ENCODE measurements at regions not wholly inside any gene's neighbourhood (a gene's known extent, or its start where the extent isn't known, plus 50 kb on each side); places are given as distances from the start of the nearest gene placed in this dataset.
"Not testable (repeated sequence)": the region's sequence is repeated elsewhere in the genome, so short reads cannot be mapped to it uniquely, and the experiment has no call there.

GRCh38 chr12:61161961-61162360 is 1098.2 kb upstream of the USP15 start:
- Mint-ChIP-seq H3K27ac (no peak overlapping the region), H3K9me3 (peaks cover 28% of the 10 kb centered on the region), H3K4me1 (no peaks in the 10 kb centered on the region), H3K36me3 (ENCODE audit: low read depth) (no peaks in the 10 kb centered on the region), H3K27me3 (no peaks in the 10 kb centered on the region), H3K4me3 (no peak overlapping the region)
- no peak for DNase-seq
- no peak for ATAC-seq

DNA sequence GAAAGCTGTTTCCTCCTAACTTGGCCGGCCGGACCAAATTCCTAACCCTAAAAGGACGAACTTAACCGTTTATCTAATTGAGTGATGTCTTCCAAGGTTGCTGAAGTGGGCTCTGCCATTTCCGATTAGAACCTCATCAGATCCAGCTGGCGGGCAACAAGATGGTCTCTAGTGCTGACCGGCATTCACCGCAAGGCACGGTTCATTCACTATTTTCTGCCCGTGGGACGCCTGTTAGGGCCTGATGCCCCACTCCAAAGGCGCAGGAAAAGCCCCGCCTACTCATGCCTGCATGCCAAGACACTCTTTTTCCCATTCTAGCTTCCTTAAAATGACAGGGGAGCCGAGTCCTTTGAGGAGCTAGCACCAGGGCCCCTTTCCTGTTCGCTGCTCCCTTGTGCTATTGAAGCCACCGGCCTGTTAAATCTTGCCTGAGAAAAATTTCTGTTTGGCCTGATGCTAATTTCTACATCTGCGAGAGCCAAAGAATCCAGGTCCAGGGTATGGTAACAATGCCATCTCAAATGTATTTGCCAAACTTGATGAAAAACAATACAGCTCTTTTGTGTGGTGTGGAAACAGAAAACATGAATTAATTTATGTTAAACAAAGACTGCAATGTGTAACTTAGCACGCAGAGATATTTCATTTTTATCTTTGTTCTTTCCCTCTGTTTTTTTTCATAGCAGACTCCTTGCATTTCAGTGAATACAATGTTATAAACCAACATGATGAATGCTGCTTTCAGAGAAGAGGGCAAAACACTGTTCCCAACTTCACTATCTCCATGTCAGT is 1071.2 kb upstream of the USP15 start:
- peaks cover 4% of the 10 kb centered on the region for H3K9me3 Mint-ChIP-seq
- ATAC-seq (no peak), DNase-seq (no peak)
- H3K4me3 Mint-ChIP-seq = no peak overlapping the region
- H3K27me3 Mint-ChIP-seq = no peaks in the 10 kb centered on the region
- H3K4me1 Mint-ChIP-seq = no peaks in the 10 kb centered on the region
- H3K27ac Mint-ChIP-seq = no peak overlapping the region
- no peaks in the 10 kb centered on the region for H3K36me3 Mint-ChIP-seq (ENCODE audit: low read depth)

- no peaks in the 10 kb centered on the region for H3K4me1 Mint-ChIP-seq
- DNase-seq (no peak), ATAC-seq (no peak)
- no peaks in the 10 kb centered on the region for H3K27me3 Mint-ChIP-seq
- no peak overlapping the region for H3K4me3 Mint-ChIP-seq
- no peaks in the 10 kb centered on the region for H3K36me3 Mint-ChIP-seq (ENCODE audit: low read depth)
- no peak overlapping the region for H3K27ac Mint-ChIP-seq
- H3K9me3 Mint-ChIP-seq = peaks cover 18% of the 10 kb centered on the region
Observed at GRCh38 chr12:61213646-61214045, 1046.6 kb upstream of the USP15 start.

DNA sequence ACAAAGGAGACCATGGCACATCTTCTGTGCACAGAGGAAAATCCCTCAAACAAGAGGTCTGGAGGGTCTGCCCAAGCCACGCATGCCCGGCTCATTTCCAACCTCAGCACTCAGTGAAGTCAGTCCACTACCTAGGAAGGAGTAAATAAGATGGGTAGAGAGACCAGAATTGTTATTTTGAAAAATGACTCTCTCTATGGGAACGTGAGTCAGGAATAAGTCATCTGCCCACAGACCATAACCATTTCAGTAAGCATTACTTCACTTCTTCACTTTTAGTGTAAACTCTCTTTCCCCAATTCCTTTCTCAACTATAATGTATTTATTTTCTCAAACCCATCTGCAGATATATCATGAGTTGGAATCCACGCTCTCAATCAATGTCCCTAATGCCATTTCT is 1039.9 kb upstream of the USP15 start:
- H3K4me3 Mint-ChIP-seq = no peak overlapping the region
- no peak for ATAC-seq
- DNase-seq = no peak
- no peak overlapping the region for H3K27ac Mint-ChIP-seq
- H3K27me3 Mint-ChIP-seq = no peaks in the 10 kb centered on the region
- H3K9me3 Mint-ChIP-seq = peaks cover 17% of the 10 kb centered on the region
- H3K36me3 Mint-ChIP-seq (ENCODE audit: low read depth) = no peaks in the 10 kb centered on the region
- no peaks in the 10 kb centered on the region for H3K4me1 Mint-ChIP-seq

- Mint-ChIP-seq H3K27me3 (no peaks in the 10 kb centered on the region), H3K4me3 (no peak overlapping the region)
- ATAC-seq = no peak
Observed at GRCh38 chr12:61232040-61232439, 1028.2 kb upstream of the USP15 start.

DNA sequence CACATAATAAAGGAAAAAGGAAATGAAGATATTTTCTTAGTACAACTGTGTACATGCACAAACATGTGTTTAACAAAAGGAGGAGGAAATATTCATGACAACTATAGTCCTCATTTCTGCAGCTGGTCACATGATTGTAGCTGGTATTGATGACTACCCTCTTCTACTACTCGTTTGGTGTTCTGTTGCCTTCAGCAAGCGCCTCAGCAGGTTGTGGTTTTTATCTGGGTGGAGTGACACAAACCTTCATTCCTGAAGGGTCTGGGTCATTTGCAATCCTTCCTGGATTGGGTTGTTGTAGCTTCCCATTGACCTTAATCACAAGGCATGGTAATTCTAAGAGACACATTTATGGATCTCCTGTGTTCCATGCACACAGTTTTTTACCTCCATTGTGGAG is 1009.9 kb upstream of the USP15 start:
- no peaks in the 10 kb centered on the region for H3K27me3 Mint-ChIP-seq
- H3K4me3 Mint-ChIP-seq = no peak overlapping the region
- ATAC-seq = no peak
- H3K9me3 Mint-ChIP-seq = peaks cover 17% of the 10 kb centered on the region
- DNase-seq = no peak
- H3K27ac Mint-ChIP-seq = no peak overlapping the region
- no peaks in the 10 kb centered on the region for H3K36me3 Mint-ChIP-seq (ENCODE audit: low read depth)
- H3K4me1 Mint-ChIP-seq = no peaks in the 10 kb centered on the region

More at GRCh38 chr12:61232040-61232439, 1028.2 kb upstream of the USP15 start:
- Mint-ChIP-seq H3K36me3 (ENCODE audit: low read depth) (no peaks in the 10 kb centered on the region), H3K27ac (no peak overlapping the region), H3K4me1 (no peaks in the 10 kb centered on the region), H3K9me3 (peaks cover 16% of the 10 kb centered on the region)
- DNase-seq = no peak

DNA sequence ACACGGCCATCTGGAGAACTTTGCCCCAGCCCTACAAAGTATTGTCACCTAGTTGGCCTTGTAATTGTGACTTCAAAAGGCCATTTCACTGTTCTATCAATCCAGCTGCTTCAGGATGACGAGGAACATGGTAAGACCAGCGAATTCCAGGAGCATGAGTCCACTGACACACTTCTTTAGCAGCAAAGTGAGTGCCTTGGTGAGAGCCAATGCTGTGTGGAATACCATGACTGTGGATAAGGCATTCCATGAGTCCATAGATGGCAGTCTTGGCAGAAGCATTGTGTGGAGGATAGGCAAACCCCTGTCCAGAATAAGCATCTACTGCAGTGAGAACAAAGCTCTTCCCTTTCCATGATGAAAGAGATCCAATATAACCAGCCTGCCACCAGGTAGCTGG is 1009.1 kb upstream of the USP15 start:
- ATAC-seq = no peak
- no peak overlapping the region for H3K27ac Mint-ChIP-seq
- no peak for DNase-seq
- H3K4me3 Mint-ChIP-seq = no peak overlapping the region
- H3K4me1 Mint-ChIP-seq = no peaks in the 10 kb centered on the region
- no peaks in the 10 kb centered on the region for H3K36me3 Mint-ChIP-seq (ENCODE audit: low read depth)
- H3K27me3 Mint-ChIP-seq = no peaks in the 10 kb centered on the region
- H3K9me3 Mint-ChIP-seq = peaks cover 15% of the 10 kb centered on the region

DNA sequence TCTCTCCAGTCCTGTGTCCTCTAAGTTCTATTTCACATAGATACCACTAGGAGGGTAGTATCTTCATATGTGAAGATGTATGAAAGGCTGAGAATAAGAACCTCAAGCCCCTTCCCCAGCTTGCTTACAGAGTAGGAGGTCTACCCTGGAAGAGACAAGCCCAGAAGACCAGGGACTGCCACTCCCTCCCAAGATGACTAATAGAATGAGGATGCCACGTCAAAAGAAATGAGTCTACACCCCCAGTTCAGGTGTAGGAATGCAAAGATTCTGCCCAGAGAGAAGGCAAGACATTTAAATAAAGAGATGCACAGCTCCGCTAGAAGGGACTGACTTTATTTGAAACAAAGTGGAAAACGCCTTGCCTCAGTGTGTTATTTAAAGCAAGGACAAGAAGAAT is 1006.0 kb upstream of the USP15 start:
- Mint-ChIP-seq H3K4me1 (no peaks in the 10 kb centered on the region), H3K27me3 (no peaks in the 10 kb centered on the region), H3K36me3 (ENCODE audit: low read depth) (no peaks in the 10 kb centered on the region), H3K27ac (no peak overlapping the region), H3K9me3 (peaks cover 5% of the 10 kb centered on the region), H3K4me3 (no peak overlapping the region)
- DNase-seq (no peak), ATAC-seq (no peak)

DNA sequence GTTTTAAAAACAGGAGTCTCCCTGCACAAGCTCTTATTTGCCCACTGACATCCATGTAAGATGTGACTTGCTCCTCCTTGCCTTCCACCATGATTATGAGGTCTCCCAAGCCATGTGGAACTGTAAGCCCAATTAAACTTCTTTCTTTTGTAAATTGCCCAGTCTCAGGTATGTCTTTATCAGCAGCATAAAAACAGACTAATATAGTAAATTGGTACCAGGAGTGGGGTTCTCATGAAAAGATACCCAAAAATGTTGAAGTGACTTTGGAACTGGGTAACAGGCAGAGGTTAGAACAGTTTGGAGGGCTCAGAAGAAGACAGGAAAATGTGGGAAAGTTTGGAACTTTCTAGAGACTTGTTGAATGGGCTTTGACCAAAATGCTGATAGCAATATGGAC is 995.9 kb upstream of the USP15 start:
- ATAC-seq; H3K4me3 Mint-ChIP-seq; H3K36me3 Mint-ChIP-seq (ENCODE audit: low read depth); H3K4me1 Mint-ChIP-seq; H3K27ac Mint-ChIP-seq; H3K27me3 Mint-ChIP-seq; DNase-seq: not testable (repeated sequence)
- peaks cover 28% of the 10 kb centered on the region for H3K9me3 Mint-ChIP-seq

- H3K4me1 Mint-ChIP-seq = no peaks in the 10 kb centered on the region
- ATAC-seq (no peak), DNase-seq (no peak)
- no peak overlapping the region for H3K27ac Mint-ChIP-seq
- no peak overlapping the region for H3K4me3 Mint-ChIP-seq
- H3K9me3 Mint-ChIP-seq = peaks cover 32% of the 10 kb centered on the region
- no peaks in the 10 kb centered on the region for H3K36me3 Mint-ChIP-seq (ENCODE audit: low read depth)
- H3K27me3 Mint-ChIP-seq = no peaks in the 10 kb centered on the region
Observed at GRCh38 chr12:61267474-61267873, 992.7 kb upstream of the USP15 start.

GRCh38 chr12:61272441-61272840 is 987.8 kb upstream of the USP15 start:
- H3K9me3 Mint-ChIP-seq = peaks cover 4% of the 10 kb centered on the region
- no peaks in the 10 kb centered on the region for H3K4me1 Mint-ChIP-seq
- no peak overlapping the region for H3K4me3 Mint-ChIP-seq
- no peaks in the 10 kb centered on the region for H3K27me3 Mint-ChIP-seq
- DNase-seq (no peak), ATAC-seq (no peak)
- no peak overlapping the region for H3K27ac Mint-ChIP-seq
- no peaks in the 10 kb centered on the region for H3K36me3 Mint-ChIP-seq (ENCODE audit: low read depth)

DNA sequence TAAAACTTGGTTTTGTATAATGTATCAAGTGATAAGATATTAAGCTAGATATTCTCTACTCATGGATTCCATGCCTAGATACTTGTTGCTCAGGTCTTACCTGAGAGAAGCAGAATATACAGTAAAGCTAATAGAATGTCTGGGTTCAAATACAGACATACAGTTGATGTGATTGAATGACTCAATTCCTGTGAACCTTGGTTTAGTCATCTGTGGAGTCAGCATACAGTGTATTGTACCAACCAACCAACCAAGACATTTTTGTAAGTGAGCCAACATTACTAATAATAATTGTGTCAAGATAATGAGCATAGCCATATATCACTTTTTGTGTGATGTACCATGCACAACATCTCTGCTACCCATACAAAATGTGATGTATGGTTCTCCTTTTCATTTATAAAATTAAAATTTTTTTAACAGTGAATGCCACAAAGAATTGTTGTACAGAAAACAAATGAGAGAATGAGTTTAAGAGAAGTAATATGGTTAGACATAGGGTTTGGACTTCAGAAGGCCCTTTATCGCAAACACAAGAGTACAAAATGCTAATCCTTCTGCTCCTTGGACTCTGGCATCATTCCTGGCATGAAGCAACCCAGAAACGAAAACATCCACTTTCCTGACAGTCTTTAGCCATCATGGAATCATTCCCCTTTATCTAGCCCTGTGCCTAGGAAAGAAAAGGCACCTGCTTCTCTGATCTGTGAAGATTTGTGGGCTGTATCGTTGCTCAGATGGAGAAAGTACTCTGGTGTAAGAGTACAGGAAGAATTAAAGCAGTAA is 977.2 kb upstream of the USP15 start:
- Mint-ChIP-seq H3K4me3 (no peak overlapping the region), H3K36me3 (ENCODE audit: low read depth) (no peaks in the 10 kb centered on the region), H3K27me3 (no peaks in the 10 kb centered on the region), H3K4me1 (no peaks in the 10 kb centered on the region), H3K27ac (no peak overlapping the region), H3K9me3 (peaks cover 32% of the 10 kb centered on the region)
- ATAC-seq (no peak), DNase-seq (no peak)

DNA sequence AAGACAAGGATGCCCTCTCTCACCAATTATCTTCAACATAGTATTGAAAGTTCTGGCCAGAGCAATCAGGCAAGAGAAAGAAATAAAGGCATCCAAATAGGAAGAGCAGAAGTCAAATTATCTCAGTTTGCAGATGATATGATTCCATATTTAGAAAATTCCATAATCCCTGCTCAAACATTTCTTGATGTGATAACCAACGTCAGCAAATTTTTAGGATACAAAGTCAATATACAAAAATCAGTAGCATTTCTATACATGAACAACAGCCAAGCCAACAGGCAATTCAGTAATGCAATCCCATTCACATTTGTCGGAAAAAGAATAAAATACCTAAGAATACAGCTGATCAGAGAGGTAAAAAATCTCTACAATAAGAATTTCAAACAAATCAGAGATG is 969.7 kb upstream of the USP15 start:
- peaks cover 29% of the 10 kb centered on the region for H3K9me3 Mint-ChIP-seq
- H3K36me3 Mint-ChIP-seq (ENCODE audit: low read depth) = no peaks in the 10 kb centered on the region
- no peak overlapping the region for H3K27ac Mint-ChIP-seq
- no peak overlapping the region for H3K4me3 Mint-ChIP-seq
- ATAC-seq (no peak), DNase-seq (no peak)
- no peaks in the 10 kb centered on the region for H3K4me1 Mint-ChIP-seq
- H3K27me3 Mint-ChIP-seq = no peaks in the 10 kb centered on the region

DNA sequence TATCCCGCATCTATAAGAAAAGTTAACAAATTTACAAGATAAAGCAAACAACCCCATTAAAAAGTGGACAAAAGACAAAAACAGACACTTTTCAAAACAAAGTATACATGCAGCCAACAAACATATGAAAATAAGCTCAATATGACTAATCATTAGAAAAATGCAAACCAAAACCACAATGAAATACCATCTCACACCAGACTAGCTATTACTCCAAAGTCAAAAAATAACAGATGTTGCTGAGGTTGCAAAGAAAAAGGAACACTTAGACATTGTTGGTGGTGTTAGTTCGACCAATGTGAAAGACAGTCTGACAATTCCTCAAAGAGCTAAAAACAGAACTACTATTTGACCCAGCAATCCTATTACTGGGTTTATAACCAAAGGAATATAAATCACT is 968.6 kb upstream of the USP15 start:
- DNase-seq (no peak), ATAC-seq (no peak)
- no peaks in the 10 kb centered on the region for H3K36me3 Mint-ChIP-seq (ENCODE audit: low read depth)
- no peak overlapping the region for H3K27ac Mint-ChIP-seq
- no peaks in the 10 kb centered on the region for H3K4me1 Mint-ChIP-seq
- peaks cover 27% of the 10 kb centered on the region for H3K9me3 Mint-ChIP-seq
- H3K4me3 Mint-ChIP-seq = no peak overlapping the region
- H3K27me3 Mint-ChIP-seq = no peaks in the 10 kb centered on the region

DNA sequence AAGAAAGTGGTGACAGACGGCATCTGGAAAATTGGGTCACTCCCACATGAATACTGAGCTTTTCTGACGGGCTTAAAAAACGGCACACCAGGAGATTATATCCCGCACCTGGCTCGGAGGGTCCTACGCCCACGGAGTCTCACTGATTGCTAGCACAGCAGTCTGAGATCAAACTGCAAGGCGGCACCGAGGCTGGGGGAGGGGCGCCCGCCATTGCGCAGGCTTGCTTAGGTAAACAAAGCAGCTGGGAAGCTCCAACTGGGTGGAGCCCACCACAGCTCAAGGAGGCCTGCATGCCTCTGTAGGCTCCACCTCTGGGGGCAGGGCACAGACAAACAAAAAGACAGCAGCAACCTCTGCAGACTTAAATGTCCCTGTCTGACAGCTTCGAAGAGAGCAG is 966.2 kb upstream of the USP15 start:
- not testable (repeated sequence) for H3K27ac Mint-ChIP-seq; DNase-seq; H3K4me1 Mint-ChIP-seq; ATAC-seq; H3K4me3 Mint-ChIP-seq; H3K27me3 Mint-ChIP-seq; H3K36me3 Mint-ChIP-seq (ENCODE audit: low read depth)
- peaks cover 16% of the 10 kb centered on the region for H3K9me3 Mint-ChIP-seq
